Aorta (tissue), 5 donors: ENCODE measurements at regions not wholly inside any gene's neighbourhood (a gene's known extent, or its start where the extent isn't known, plus 50 kb on each side); places are given as distances from the start of the nearest gene placed in this dataset.

Source experiments
- ATAC-seq: fragments of 200-7000 bp; cut with Tn5 transposase; one replicate; pipeline ENCODE4 v1.9.1; 2022; ENCODE audit warnings: moderate library complexity; ENCODE audit not compliant: low FRiP score
- DNase-seq, 2 donors: peaks; one replicate each; pipeline ENCODE4 v3.0.0-alpha.2; 2020
- H3K27ac ChIP-seq, 2 donors: one replicate each; pipeline ENCODE4 v1.5.1; 2013; ENCODE audit warnings: low read length in 2 of 2, mild to moderate bottlenecking in 2 of 2, moderate library complexity in 2 of 2, control low read depth in 1 of 2, inconsistent platforms in 1 of 2, low read depth in 1 of 2
- H3K27me3 ChIP-seq, 2 donors: one replicate each; pipeline ENCODE4 v1.6.1; 2013; ENCODE audit warnings: control low read depth in 1 of 2, low read length in 1 of 2, mild to moderate bottlenecking in 1 of 2, moderate library complexity in 1 of 2; ENCODE audit not compliant: insufficient read depth in 2 of 2, control insufficient read depth in 1 of 2
- H3K36me3 ChIP-seq, 2 donors: one replicate each; pipeline ENCODE4 v1.6.1; 2013; ENCODE audit warnings: control low read depth in 1 of 2, low read length in 1 of 2, mild to moderate bottlenecking in 1 of 2; ENCODE audit not compliant: insufficient read depth in 2 of 2, control insufficient read depth in 1 of 2
- H3K4me1 ChIP-seq, 2 donors: one replicate each; pipeline ENCODE4 v1.6.1; 2013; ENCODE audit warnings: low read length in 2 of 2, control low read depth in 1 of 2, mild to moderate bottlenecking in 1 of 2, moderate library complexity in 1 of 2; ENCODE audit not compliant: insufficient read depth in 2 of 2, control insufficient read depth in 1 of 2
- H3K4me3 ChIP-seq, 2 donors: one replicate each; pipeline ENCODE4 v1.5.1; 2013; ENCODE audit warnings: low read length in 2 of 2, control low read depth in 1 of 2, mild to moderate bottlenecking in 1 of 2
- H3K9me3 ChIP-seq: one replicate; pipeline ENCODE4 v1.6.1; 2013; ENCODE audit warnings: mild to moderate bottlenecking, low read length; ENCODE audit not compliant: control insufficient read depth
- WGBS, 2 donors: extraction: QIAGEN DNeasy Blood & Tissue Kit; methylation state at CpG; one replicate each; pipeline ENCODE4 v1.1.7; 2013; 5-methylcytosine and 5-hydroxymethylcytosine counted together
- intact Hi-C, 2 donors: fragments of 100-400 bp; cut with DNase I; formaldehyde crosslinking; loops; one replicate each; pipeline versions ENCODE4 v1.14.2 to v1.15.0; 2022
- donor health status: healthy with polysubstance abuse.
- donor health status: Bipolar disorder and iron deficiency.
- donor health status: DM: no; HTN: no; CAD: no.
- donor health status: DM: no; HTN: no; CAD: no.
- donor health status: DM: yes; HTN: yes; CAD: no.

GRCh38 chr6:126444659-126445273, 104.9 kb downstream of the CENPW start:
- no peaks in the 10 kb centered on the region for H3K27me3 ChIP-seq
- H3K4me3 ChIP-seq: no peak overlapping the region
- no peak for DNase-seq
- ATAC-seq: no peak
- H3K27ac ChIP-seq: no peak overlapping the region
- H3K4me1 ChIP-seq: no peaks in the 10 kb centered on the region
- intact Hi-C loops: no loop called here
- H3K9me3 ChIP-seq: no peaks in the 10 kb centered on the region
- no peaks in the 10 kb centered on the region for H3K36me3 ChIP-seq

- ATAC-seq (no peak), DNase-seq (no peak)
- Histone ChIP-seq H3K9me3 (no peaks in the 10 kb centered on the region), H3K4me1 (no peaks in the 10 kb centered on the region), H3K27me3 (no peaks in the 10 kb centered on the region), H3K27ac (no peak overlapping the region), H3K4me3 (no peak overlapping the region), H3K36me3 (no peaks in the 10 kb centered on the region)
- intact Hi-C loops: no loop called here
These were observed 106.3 kb downstream of the CENPW start for GRCh38 chr6:126446248-126446647.

- no peaks in the 10 kb centered on the region for H3K9me3 ChIP-seq
- no peaks in the 10 kb centered on the region for H3K36me3 ChIP-seq
- no peak for DNase-seq
- H3K4me3 ChIP-seq: no peak overlapping the region
- no peaks in the 10 kb centered on the region for H3K27me3 ChIP-seq
- intact Hi-C loops: no loop called here
- H3K27ac ChIP-seq: no peak overlapping the region
- H3K4me1 ChIP-seq: no peaks in the 10 kb centered on the region
- ATAC-seq: no peak
These were observed 107.5 kb downstream of the CENPW start for GRCh38 chr6:126447367-126447766.

- 62 to 70% methylated on average over 6 of the region's 6 CpGs for WGBS, 2 donors
- intact Hi-C loops: no loop called here
- ATAC-seq (no peak), DNase-seq (no peak)
- no peaks in the 10 kb centered on the region for H3K27me3 ChIP-seq
- no peak overlapping the region for H3K27ac ChIP-seq
- H3K4me1 ChIP-seq: no peaks in the 10 kb centered on the region
- H3K4me3 ChIP-seq: no peak overlapping the region
- H3K36me3 ChIP-seq: no peaks in the 10 kb centered on the region
- H3K9me3 ChIP-seq: no peaks in the 10 kb centered on the region
These were observed 121.1 kb downstream of the CENPW start for GRCh38 chr6:126461045-126461444.

GRCh38 chr6:126464245-126464644, 124.3 kb downstream of the CENPW start:
- Histone ChIP-seq H3K4me3 (no peak overlapping the region), H3K27me3 (no peaks in the 10 kb centered on the region), H3K9me3 (no peaks in the 10 kb centered on the region), H3K27ac (no peak overlapping the region), H3K4me1 (no peaks in the 10 kb centered on the region), H3K36me3 (no peaks in the 10 kb centered on the region)
- intact Hi-C loops: no loop called here
- DNase-seq (no peak), ATAC-seq (no peak)
- WGBS, 2 donors: 69 to 79% methylated on average over 1 of the region's 1 CpG

GRCh38 chr6:126475449-126475848, 135.5 kb downstream of the CENPW start:
- Histone ChIP-seq H3K27ac (no peak overlapping the region), H3K9me3 (no peaks in the 10 kb centered on the region), H3K36me3 (no peaks in the 10 kb centered on the region), H3K4me1 (no peaks in the 10 kb centered on the region), H3K4me3 (no peak overlapping the region), H3K27me3 (no peaks in the 10 kb centered on the region)
- intact Hi-C loops: no loop called here
- ATAC-seq (no peak), DNase-seq (no peak)

- intact Hi-C loops: no loop called here
- 76 to 81% methylated on average over 1 of the region's 1 CpG for WGBS, 2 donors
- ATAC-seq (no peak), DNase-seq (no peak)
- Histone ChIP-seq H3K36me3 (no peaks in the 10 kb centered on the region), H3K4me1 (no peaks in the 10 kb centered on the region), H3K9me3 (no peaks in the 10 kb centered on the region), H3K4me3 (no peak overlapping the region), H3K27me3 (no peaks in the 10 kb centered on the region), H3K27ac (no peak overlapping the region)
These were observed 137.8 kb downstream of the CENPW start for GRCh38 chr6:126477678-126478077.

GRCh38 chr6:126480268-126480667, 140.4 kb downstream of the CENPW start:
- no peak for DNase-seq
- 80 to 81% methylated on average over 2 of the region's 2 CpGs for WGBS, 2 donors
- intact Hi-C loops: no loop called here
- no peak for ATAC-seq
- no peak overlapping the region for H3K4me3 ChIP-seq
- H3K27me3 ChIP-seq: no peaks in the 10 kb centered on the region
- no peaks in the 10 kb centered on the region for H3K9me3 ChIP-seq
- H3K36me3 ChIP-seq: no peaks in the 10 kb centered on the region
- no peaks in the 10 kb centered on the region for H3K4me1 ChIP-seq
- no peak overlapping the region for H3K27ac ChIP-seq

GRCh38 chr6:126481319-126481718, 141.4 kb downstream of the CENPW start:
- no peak overlapping the region for H3K27ac ChIP-seq
- H3K27me3 ChIP-seq: no peaks in the 10 kb centered on the region
- ATAC-seq: no peak
- intact Hi-C loops: no loop called here
- H3K36me3 ChIP-seq: no peaks in the 10 kb centered on the region
- no peak overlapping the region for H3K4me3 ChIP-seq
- no peaks in the 10 kb centered on the region for H3K4me1 ChIP-seq
- WGBS, 2 donors: 83 to 97% methylated on average over 1 of the region's 1 CpG
- H3K9me3 ChIP-seq: no peaks in the 10 kb centered on the region
- DNase-seq: no peak
